NCI-H2227 (cell line): ENCODE measurements at regions not wholly inside any gene's neighbourhood (a gene's known extent, or its start where the extent isn't known, plus 50 kb on each side); places are given as distances from the start of the nearest gene placed in this dataset.

Experiments
- DNase-seq: peaks from one replicate; lab custom pipeline; 2025; ENCODE audit not compliant: unreplicated experiment; lab: John Stamatoyannopoulos, UW

- no peak for DNase-seq
Measured at GRCh38 chr4:159723341-159724048, 620.6 kb downstream of the RAPGEF2 start.

- DNase-seq, result no peak
Measured at GRCh38 chr4:159725571-159725970, 622.7 kb downstream of the RAPGEF2 start.

- DNase-seq, result no peak
Measured at GRCh38 chr4:159735281-159736207, 632.7 kb downstream of the RAPGEF2 start.

GRCh38 chr4:159736411-159736810, 633.5 kb downstream of the RAPGEF2 start:
- no peak for DNase-seq

GRCh38 chr4:159743971-159744370, 641.1 kb downstream of the RAPGEF2 start:
- no peak for DNase-seq

GRCh38 chr4:159747983-159748382, 645.1 kb downstream of the RAPGEF2 start:
- no peak for DNase-seq

GRCh38 chr4:159748834-159749444, 646.1 kb downstream of the RAPGEF2 start:
- no peak for DNase-seq

- DNase-seq, result no peak
Measured at GRCh38 chr4:159757499-159757898, 654.6 kb downstream of the RAPGEF2 start.

- no peak for DNase-seq
Measured at GRCh38 chr4:159758061-159758460, 655.2 kb downstream of the RAPGEF2 start.

- DNase-seq, result no peak
Measured at GRCh38 chr4:159762672-159763071, 659.8 kb downstream of the RAPGEF2 start.

- no peak for DNase-seq
Measured at GRCh38 chr4:159764343-159764952, 661.6 kb downstream of the RAPGEF2 start.

GRCh38 chr4:159765382-159765781, 662.5 kb downstream of the RAPGEF2 start:
- DNase-seq, result no peak

- DNase-seq, result no peak
Measured at GRCh38 chr4:159766241-159766640, 663.4 kb downstream of the RAPGEF2 start.

GRCh38 chr4:159767406-159767805, 664.5 kb downstream of the RAPGEF2 start:
- DNase-seq, result no peak

- DNase-seq, result no peak
Measured at GRCh38 chr4:159768016-159768415, 665.1 kb downstream of the RAPGEF2 start.

- DNase-seq, result no peak
Measured at GRCh38 chr4:159770401-159770800, 667.5 kb downstream of the RAPGEF2 start.

- no peak for DNase-seq
Measured at GRCh38 chr4:159770969-159771368, 668.1 kb downstream of the RAPGEF2 start.

- DNase-seq, result no peak
Measured at GRCh38 chr4:159776961-159777360, 674.1 kb downstream of the RAPGEF2 start.

GRCh38 chr4:159777689-159778088, 674.8 kb downstream of the RAPGEF2 start:
- DNase-seq, result no peak

GRCh38 chr4:159778298-159778697, 675.4 kb downstream of the RAPGEF2 start:
- DNase-seq, result no peak

GRCh38 chr4:159779716-159780115, 676.8 kb downstream of the RAPGEF2 start:
- DNase-seq, result no peak
